ENCODE measurements at regions not wholly inside any gene's neighbourhood (a gene's known extent, or its start where the extent isn't known, plus 50 kb on each side); places are given as distances from the start of the nearest gene placed in this dataset.

DNA sequence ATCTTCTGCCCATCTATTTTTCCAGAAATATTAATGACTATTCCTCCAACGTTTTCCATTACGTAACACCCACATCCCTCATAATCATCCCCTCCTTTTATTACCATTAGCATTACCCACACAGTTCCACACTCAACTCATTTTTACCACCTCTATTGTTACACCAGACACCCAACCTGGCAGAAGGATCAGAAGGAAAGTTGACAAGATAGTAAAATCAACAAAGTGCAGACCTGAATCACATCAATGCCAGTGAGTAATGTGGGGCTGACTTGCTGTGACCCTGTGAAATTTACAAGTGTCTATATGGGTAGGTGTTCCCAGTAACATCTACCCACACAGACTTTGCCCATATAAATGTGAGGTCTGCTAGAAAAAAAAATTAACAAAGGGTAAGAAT, 568.2 kb downstream of the MAFB start:
- DNase-seq, result no peak

DNA sequence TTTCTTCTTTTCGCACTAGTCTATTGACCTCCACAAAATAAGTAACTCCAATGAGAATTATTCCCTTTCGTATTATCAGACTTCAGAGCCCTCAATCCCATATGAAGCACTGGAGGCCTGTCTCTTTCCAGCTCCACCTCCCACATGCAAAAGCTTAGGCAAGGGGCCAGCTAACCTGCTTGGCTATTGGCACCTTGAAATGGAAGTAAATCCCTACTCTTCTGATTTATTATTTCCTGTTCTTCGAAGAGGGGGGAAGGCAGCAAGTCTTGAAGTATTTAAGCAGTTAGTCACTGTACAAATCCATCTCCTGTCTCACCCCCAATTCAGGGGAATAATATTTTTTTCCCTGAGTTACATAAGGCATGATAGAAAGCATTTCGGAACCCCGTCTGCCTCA, 577.8 kb downstream of the MAFB start:
- DNase-seq, result peak; percentile 17

DNA sequence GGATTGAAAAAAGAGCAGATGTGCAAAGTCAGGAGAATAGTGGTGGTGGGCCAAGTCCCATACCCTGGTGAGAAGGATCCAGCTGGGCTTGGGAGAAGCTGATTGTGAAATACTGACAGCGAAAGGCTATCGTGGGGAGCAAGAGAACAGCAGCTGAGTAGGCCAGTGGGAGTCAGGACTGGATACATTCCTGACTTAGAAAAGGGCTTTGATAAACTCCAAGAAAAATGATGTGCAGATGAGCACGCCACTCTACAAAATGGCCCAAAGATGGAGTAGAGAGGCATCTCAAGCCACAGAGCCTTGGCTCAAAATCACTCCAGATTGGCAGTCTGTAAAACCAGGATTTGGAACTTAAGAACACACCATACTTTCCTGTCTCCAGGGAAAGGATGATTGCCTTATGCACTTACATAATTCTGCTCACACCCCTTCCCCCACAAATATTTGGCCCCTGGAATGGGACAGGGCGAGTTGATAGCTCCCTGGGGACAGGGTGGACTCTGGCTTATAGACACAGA, 578.7 kb downstream of the MAFB start:
- DNase-seq, result peak; percentile 14

DNA sequence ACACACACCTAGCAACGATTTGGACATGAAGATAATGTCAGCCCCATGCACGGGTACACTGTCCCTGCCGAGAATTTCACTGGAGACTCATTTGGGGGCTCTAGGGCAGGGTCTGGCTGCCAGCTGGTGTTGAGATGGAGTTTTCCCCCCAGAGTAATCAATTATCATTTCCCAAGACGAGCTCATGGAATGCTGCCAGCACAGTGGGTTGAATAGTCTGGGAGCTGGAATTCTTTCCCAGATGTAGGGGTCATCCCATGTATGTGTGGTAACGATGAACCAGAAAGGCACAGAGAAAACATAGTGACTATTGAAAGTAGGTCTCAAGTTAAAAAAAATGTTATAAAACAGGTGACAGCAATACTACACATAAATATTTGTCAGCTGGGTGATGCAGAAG, 579.9 kb downstream of the MAFB start:
- peak; percentile 61 for DNase-seq

DNA sequence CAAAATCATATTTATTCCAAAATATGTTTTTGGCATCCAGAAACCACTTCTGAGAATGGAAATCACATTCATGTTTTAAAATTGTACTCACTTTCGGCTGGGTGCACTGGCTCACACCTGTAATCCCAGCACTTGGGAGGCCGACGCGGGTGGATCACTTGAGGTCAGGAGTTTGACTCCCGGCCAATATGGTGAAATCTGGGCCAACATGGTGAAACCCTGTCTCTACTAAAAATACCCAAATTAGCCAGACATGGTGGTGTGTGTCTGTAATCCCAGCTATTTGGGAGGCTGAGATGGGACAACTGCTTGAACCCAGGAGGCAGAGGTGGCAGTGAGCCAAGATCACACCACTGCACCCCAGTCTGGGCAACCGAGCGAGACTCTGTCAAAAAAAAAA, 580.7 kb downstream of the MAFB start:
- DNase-seq, result no peak

DNA sequence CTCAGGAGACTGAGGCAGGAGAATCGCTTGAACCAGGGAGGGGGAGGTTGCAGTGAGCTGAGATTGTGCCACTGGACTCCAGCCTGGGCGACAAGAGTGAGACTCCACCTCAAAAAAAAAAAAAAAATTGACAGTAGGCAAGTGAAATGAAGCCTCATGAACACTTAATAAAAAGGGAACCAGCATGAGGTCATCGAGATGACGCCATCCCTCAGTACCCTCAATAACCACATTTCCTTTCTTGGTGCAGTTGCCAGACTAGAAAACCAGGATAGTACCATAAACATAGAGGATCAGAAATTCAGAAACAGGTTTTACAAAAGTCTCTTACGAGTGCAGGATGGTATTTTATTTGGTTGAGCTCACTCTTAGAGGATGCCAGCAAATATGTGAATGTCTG, 584.1 kb downstream of the MAFB start:
- no peak for DNase-seq

DNA sequence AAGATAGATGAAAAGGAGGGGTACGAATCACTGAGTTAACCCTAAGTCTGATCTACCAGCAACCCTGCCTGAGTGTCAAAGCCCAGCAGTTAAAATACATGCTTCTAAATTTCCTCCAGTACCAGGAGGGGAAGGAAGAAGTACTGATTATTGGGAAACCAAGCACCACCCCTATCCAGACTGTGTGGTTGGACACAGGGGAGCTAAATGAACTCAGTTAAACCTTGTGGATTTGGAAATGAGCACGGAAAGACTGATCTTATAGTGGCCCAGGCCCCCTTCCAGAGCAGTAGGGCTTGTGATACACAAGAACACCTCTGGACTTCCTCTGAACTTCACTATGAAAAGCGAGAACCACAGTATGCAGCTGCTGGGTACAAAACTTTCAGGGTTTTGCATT, 585.6 kb downstream of the MAFB start:
- no peak for DNase-seq

DNA sequence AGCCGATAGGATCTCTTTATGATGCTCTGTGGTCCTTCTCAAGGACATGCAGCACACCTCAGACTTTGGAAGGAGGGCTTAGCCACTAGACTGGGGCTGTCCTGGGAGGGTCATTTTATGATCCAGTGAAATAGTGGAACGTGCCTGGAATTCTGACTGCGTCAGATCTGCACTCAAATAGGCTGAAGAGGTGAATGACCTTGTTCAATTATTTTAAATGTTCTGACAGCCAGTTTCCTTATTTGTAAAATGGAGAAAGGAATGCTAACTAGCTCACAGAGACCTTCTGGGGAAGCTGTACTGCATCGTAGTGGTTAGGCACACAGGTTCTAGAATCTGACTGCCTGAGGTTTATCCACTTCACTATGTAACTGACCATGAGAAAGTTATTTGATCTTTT, 587.5 kb downstream of the MAFB start:
- DNase-seq, result no peak

DNA sequence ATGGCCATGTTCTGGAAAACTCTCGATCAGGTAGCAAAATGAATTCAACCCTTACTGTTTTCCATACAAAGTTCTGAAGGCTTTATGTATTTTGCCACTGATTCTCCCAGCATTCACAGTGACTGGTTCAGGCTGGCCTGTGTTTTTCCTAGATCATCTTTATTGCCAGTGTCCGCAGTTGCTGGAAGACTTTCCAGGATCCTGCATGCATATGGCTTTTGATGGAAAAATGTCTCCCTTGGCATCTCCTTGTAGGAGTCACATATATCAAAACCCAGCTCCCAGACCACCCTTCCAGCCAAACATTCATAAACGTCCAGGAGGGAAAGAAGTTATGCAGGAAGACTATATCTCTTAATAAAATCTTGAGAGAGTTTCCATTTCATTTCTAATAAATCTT, 588.8 kb downstream of the MAFB start:
- no peak for DNase-seq

DNA sequence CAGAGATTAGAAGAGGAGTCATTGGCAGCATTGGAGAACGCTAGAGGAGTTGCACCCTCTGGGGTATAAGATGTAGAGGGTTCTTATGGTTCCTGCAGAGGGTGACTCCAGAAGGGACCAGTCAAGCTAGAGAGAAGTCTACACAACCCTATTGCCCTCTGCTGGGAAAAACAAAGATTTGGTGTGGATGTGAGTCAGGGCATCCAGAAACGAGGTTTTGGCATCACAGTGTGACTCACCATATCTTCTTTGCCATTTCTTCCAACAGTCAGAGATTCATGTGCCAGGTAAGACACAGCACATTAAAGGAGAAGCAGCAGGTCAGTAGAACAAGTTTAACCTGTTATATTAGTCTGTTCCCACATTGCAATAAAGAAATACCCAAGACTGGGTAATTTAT, 598.8 kb downstream of the MAFB start:
- no peak for DNase-seq

DNA sequence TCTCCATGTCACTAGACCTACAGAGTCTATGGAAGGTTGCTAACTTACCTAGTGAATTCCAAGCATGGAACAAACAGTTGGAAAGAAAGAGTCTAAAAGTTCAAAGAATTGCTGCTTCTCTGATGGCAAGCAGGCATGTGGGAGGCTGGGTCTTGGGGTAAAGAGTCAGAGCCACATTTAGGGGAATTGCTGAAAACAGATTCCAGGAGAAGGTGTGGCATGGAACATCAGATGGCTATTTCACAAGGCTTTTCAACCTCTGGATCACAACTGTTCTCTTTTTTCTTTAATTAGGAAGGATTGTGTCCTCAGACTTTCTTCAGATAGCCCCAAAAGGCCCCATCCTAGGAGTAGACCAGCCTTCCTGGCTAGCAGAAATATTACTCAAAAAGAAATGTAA, 601.5 kb downstream of the MAFB start:
- DNase-seq, result no peak

DNA sequence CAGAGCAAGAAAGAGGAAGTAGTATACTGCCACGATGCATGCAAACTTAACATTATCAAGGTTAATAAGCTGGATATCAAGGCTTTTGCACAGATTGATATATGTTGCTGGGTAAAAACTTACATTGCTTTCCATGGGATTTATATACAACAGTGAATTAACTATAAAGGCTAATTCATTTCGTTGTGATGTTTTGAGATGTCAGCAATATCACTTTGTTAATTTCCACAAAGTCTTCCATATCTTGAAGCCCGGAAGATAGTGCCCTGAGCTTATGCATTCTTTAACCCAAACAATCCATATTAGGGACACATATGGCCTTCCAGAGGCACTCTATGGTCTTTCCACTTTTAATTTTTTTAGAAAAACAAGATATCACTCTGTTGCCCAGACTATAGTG, 603.5 kb downstream of the MAFB start:
- DNase-seq, result no peak

DNA sequence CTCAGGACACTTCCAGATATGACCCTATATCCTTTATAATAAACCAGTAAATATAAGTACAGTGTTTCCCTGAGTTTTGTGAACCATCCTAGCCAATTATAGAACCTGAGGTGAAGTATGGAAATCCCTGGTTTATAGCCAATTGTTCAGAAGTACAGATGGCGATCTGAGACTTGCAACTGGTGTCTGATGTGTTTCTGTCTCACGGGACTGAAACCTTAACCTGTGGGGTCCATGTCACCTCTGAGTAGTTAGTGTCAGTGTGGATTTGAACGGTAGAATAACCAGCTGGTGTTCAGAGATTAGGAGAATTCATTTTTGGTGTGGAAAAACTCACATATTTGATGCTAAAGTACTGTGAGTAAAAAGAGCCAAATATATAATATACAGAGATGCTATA, 606.6 kb downstream of the MAFB start:
- no peak for DNase-seq

DNA sequence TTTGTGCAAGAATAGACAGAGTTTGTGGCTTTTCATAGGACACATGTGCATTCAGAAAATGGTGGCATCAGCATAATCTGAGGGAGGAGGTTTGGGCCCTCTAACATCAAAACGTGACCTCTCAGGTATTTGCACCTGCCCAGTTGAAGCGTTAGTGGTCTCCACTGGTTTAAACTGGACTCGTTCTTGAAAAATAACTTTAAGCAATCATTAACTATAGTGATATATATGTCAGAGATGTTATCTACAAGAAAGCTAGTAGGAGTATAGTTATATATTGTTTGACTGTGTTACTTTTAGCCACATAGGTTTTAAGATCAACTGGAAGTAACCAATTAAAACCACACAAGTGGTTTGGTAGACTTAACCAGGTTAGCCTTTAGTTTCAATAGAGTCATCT, 607.4 kb downstream of the MAFB start:
- no peak for DNase-seq

DNA sequence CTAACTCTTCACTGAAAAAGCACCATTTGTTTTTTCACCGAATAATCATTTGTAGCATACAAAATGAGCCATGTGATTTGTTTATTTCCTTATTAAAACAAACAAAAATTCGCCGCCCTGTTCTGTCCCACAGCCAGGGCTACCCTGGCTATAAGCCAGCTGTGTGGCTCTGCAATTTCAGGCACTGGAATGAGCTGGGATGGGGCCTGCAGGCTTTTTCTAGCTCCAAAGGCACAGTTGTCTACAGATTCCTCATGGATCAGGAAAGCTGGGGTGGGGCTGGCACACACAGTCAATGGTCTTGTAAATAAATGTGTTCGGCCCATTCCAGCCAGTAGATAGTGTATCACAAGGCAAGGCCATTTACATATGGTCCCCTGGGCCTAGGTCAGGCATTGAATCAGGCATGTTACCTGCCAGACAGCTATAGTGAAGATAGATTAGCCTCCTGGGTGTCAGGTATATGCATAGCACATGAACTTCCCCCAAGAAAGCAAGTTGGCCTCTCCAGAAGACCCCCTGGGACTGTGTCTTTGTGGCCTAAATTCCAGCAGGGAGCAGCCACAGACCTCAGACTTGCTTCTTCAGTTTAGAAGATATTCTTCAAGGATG, 608.9 kb downstream of the MAFB start:
- DNase-seq, result peak; percentile 11

DNA sequence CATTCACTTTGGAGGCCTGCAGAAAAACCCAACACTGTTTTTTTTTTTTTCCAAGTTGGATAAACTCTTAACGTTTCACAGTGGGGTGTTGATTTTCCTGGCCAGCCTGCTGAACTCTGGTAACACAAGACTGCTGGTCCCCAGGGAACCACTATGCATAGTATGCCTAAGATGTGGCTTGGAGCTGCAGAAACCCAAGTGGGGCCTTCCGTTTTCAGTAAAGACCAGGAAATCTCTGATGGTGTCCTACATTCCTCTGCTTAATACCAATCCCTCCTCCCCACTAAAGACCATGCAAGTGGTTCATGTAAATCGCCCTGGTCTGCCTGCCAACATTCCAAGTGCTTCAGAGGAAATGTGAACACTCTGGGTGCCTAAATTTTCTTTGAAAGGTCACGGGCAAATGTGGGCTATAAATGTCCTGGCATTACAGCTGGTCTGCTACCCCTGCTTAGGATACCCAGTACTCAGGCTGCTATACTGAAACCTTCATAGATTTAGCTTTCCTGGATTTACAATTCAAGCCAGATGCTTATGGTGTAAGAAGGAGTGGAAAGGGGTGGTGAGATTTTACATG, 615.4 kb downstream of the MAFB start:
- peak; percentile 27 for DNase-seq

DNA sequence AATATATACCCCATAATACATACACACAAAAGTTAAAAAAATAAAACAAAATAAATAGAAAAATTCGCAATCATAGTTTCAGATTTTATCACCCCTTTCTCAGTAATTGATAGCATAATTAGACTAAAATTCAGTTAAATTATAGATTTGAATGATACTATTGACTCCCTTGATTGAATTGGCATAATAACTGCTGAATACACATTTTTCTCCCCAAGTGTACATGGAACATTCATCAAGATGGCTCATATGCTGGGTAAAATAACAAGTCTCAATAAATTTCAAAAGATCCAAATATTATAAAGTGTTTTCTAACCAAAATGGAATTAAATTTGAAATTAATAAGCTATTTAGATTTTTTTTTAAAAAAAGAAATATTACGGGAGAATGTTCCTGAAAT, 616.1 kb downstream of the MAFB start:
- DNase-seq, result no peak

DNA sequence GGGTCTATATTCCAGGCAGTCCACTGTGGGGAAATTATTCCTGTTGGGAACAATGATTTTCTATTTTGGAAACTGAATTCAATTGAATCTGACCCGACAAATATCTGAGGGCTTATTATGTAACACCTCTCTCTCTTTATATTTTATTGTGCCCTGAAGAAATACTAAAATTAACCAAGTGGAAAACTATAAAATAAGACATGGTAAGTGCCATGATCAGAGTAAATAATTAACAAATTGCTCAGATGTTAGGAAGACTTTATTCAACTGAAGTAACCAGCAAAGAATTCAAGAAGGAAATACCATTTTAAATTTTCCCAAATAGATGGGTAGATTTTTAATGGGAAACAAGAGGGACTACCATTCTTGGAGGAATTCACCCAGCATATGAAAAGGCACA, 632.9 kb downstream of the MAFB start:
- DNase-seq, result no peak

DNA sequence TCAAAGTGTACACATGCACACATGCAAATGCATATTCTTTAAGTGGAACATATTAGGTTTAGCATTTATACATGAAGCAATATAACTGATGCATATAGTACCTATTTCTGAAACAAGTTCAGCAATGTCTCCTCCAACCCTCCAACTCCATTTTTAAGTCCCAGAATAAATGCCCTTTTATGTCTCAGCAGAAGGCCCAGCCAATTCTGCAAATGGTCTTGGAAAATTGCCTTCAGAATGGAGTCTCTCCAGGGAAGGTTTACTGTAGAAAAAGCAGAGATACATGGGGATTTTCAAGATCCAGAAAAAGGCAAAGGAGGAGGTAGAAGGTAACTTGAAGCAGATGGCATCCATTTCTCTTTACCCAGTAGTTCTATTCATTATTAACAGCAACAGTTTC, 633.3 kb downstream of the MAFB start:
- DNase-seq, result no peak

DNA sequence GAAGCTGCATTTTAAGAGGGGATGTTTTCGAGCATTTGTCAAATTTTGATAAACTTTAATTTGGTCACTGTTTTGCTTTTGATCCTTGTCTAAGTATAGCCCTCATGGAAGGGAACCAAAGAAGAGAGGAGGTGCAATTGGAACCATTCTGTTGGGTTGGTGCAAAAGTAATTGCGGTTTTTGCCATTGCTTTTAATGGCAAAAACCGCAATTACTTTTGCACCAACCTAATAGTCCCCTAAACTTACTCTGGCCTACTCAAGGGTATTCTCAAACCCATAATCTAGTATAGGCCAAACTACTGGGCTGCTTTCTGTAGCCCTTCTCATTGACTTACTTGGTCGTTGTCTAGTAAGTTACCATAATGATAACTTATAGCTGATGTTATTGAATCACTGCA, 634.7 kb downstream of the MAFB start:
- DNase-seq, result no peak

DNA sequence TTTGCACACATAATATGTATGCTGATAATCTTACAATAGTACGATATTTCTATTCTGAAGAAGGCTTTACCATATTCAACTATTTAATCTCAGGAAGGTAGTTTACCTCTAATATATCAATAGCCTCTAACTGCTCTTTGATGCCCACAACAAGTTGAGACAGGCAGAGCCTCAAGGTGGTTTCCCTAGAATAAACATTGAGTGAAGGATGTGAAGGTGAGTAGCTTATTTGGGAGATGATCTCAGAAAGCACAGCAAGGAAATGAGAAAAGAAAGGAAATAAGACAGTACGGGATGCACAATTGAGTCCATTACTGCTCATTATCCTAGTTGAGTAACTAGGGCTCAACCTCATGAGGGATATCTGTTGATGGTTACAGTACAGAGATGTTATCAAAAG, 638.4 kb downstream of the MAFB start:
- peak; percentile 9 for DNase-seq

DNA sequence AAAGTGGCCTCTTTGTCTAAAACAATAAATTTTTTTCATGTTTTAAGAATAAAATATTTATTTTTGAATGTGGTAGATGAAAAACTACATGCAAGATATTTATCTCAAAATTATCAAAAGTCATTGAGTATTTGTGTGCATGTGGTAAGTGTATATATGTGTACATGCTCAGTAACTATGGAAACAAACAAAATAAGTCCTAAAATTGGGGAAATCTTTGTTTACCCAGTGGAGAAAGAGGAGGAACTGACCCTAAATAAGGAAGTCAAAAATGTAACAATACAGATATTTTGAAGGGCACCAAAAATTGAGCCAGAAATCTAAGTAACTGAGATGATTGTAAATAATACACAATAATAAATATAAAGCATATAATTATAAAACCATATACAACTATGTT, 639.2 kb downstream of the MAFB start:
- no peak for DNase-seq

DNA sequence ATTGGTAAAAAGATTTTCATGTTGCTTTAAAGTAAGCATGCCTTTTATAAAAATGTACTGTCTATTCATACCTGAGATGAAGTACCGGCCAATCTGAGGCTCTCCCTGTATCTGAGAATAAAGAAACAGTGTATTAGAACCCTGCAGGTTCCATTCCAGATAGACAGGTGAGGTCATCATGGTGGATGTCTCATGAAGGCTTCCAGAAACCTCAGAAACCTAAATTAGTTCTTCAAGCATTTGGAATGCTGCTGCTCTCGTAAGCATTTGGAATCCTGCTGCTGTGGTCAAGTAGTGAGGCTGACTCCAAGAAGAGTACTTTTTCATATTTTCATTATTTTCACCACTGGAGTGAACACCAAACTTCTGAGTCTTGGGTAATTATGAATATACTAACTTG, 642.3 kb downstream of the MAFB start:
- no peak for DNase-seq

DNA sequence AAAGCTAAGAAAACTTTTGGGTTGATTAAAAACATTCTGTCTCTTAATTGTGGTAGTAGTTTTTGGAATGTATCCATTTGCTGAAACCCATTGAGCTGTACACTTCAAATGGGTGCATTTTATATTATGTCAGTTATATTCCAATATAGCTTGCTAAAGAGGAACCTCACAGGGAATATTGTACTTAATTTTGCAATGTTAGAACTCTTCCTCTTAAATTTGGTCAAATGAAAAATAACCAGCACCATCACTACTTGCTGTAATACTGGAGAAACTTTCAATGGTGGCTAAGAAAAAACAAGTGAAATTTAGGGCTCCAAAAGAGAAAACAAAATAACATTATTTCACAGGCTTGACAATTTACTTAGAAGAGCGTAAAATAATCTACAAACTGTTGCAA, 651.5 kb downstream of the MAFB start:
- DNase-seq, result no peak

DNA sequence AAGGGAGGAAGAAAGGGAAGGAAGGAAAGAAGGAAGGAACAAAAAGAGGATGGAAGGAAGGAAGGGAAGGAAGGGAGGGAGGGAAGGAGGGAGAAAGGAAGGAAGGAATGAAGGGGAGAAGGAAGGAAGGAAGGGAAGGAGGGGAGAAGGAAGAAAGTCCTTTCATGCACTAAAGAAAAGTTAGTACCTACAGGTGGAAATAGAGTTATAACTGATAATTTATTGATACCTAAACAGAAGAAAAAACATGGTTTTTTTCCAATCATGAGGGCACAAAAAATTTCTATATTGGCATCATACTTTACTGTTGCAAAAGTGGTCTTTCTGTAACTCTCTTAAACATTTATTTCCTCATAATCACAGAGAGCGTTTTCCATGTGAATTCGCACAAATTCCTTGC, 659.4 kb downstream of the MAFB start:
- DNase-seq, result no peak

All from NCI-H69 (cell line).